Stimulated activated memory B cell treated with anti-CD40 and anti-IgM and Interleukin-4, amounts not matched to agents 10 μg/mL and 1 μg/mL and 100 μg/mL, for 72 hours (primary cell): ENCODE measurements at regions not wholly inside any gene's neighbourhood (a gene's known extent, or its start where the extent isn't known, plus 50 kb on each side); places are given as distances from the start of the nearest gene placed in this dataset.
"Not testable (repeated sequence)": the region's sequence is repeated elsewhere in the genome, so short reads cannot be mapped to it uniquely, and the experiment has no call there.

Experiments
- ATAC-seq: fragments of 150-1000 bp; cut with Tn5 transposase; 2 replicates; pipeline ENCODE4 v1.10.0; 2021
- H3K27ac Mint-ChIP-seq: one replicate; pipeline ENCODE4 v1.8.0; 2022; ENCODE audit warnings: mild to moderate bottlenecking, mixed read lengths
- H3K27me3 Mint-ChIP-seq: one replicate; pipeline ENCODE4 v1.8.0; 2022; ENCODE audit warnings: mixed read lengths
- H3K36me3 Mint-ChIP-seq: one replicate; pipeline ENCODE4 v1.8.0; 2022; ENCODE audit warnings: mixed read lengths
- H3K4me1 Mint-ChIP-seq: one replicate; pipeline ENCODE4 v1.8.0; 2022; ENCODE audit warnings: mixed read lengths
- H3K4me3 Mint-ChIP-seq: one replicate; pipeline ENCODE4 v1.8.0; 2022; ENCODE audit warnings: mild to moderate bottlenecking, moderate library complexity, mixed read lengths
- H3K9me3 Mint-ChIP-seq: one replicate; pipeline ENCODE4 v1.8.0; 2022; ENCODE audit warnings: mixed read lengths

- no peaks in the 10 kb centered on the region for H3K9me3 Mint-ChIP-seq
- no peaks in the 10 kb centered on the region for H3K27me3 Mint-ChIP-seq
- no peak for ATAC-seq
- H3K4me1 Mint-ChIP-seq: no peaks in the 10 kb centered on the region
- no peak overlapping the region for H3K4me3 Mint-ChIP-seq
- H3K36me3 Mint-ChIP-seq: peaks cover 7% of the 10 kb centered on the region
- no peak overlapping the region for H3K27ac Mint-ChIP-seq
These were observed 50.4 kb downstream of the KATNIP start for GRCh38 chr16:27600381-27600780.

DNA sequence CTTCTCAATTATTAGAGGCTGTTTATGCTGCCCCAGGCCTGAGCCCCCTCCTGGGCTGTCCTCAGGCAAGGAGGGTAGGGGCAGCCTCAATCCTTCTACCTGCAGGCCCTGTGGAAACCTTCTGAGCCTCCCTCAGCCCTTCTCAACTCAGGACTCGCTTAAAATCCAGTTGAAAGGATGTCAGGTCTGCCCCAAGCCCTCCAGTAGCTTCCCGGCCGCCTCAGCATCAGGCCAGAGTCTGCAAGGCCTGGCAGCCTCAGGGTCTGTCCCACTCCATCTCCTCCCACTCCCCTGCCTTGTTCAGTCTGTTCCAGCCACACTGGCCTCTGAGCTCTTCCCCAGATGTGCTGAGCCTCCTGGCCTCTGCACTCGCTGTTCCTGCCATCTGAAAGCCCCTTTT lies 52.2 kb downstream of the KATNIP start:
- H3K27ac Mint-ChIP-seq: no peak overlapping the region
- H3K4me1 Mint-ChIP-seq: no peaks in the 10 kb centered on the region
- no peak for ATAC-seq
- H3K9me3 Mint-ChIP-seq: no peaks in the 10 kb centered on the region
- H3K27me3 Mint-ChIP-seq: no peaks in the 10 kb centered on the region
- no peak overlapping the region for H3K4me3 Mint-ChIP-seq
- H3K36me3 Mint-ChIP-seq: peaks cover 15% of the 10 kb centered on the region

DNA sequence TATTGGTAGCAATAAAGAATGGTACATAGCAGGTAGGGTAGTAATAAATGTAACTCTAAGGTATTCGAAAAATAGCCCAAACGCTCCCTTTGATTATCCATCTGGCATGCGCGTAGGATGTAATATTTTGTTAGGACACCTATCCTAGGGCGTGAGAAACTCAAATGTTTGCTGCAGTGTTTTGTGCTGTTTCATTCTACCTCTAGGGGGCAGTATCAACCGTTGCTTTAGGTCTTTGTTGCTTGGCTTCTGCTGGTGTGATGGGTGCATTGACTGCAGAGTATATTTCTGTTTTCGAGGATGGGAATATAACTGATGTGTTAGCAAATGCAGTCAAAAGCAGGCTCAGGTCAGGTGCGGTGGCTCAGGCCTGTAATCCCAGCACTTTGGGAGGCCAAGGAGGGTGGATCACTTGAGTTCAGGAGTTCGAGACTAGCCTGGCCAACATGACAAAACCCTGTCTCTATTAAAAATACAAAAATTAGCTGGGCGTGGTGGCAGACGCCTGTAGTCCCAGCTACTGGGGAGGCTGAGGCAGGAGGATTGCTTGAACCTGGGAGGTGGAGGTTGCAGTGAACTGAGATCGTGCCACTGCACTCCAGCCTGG lies 55.7 kb downstream of the KATNIP start:
- not testable (repeated sequence) for ATAC-seq, H3K4me1 Mint-ChIP-seq, H3K27me3 Mint-ChIP-seq, H3K4me3 Mint-ChIP-seq, H3K27ac Mint-ChIP-seq, H3K9me3 Mint-ChIP-seq
- peaks cover 28% of the 10 kb centered on the region for H3K36me3 Mint-ChIP-seq

GRCh38 chr16:27611340-27611739 lies 61.4 kb downstream of the KATNIP start:
- Mint-ChIP-seq H3K4me1 (no peaks in the 10 kb centered on the region), H3K27me3 (no peaks in the 10 kb centered on the region), H3K36me3 (peaks cover 41% of the 10 kb centered on the region), H3K27ac (no peak overlapping the region), H3K4me3 (no peak overlapping the region), H3K9me3 (no peaks in the 10 kb centered on the region)
- ATAC-seq: no peak

DNA sequence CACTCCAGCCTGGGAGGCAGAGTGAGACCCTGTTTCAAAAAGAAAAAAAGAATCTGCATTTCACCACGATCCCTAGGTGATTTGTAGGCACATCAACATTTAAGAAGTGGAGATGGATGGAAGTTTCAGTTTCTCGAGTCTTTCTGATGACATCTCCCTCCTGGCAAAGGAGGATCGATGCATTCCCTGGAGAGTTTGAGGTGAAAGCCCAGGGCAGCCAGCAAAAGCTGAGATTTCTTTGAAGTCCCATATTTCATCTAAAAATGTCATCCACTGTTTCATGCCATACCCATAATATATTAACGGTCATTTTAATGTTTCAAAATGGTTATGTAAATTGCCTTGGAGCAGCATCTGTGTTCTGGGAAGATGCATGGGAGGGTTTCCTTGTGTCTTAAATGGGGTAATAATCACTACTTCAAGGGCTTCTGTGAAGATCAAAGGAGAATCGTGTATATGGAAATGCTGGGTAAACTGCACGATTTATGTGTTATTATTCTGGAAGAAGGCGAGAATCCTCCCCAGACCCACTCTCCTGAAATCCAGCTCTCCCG lies 63.4 kb downstream of the KATNIP start:
- H3K36me3 Mint-ChIP-seq: peaks cover 29% of the 10 kb centered on the region
- ATAC-seq: no peak
- no peak overlapping the region for H3K4me3 Mint-ChIP-seq
- H3K9me3 Mint-ChIP-seq: no peaks in the 10 kb centered on the region
- H3K4me1 Mint-ChIP-seq: no peaks in the 10 kb centered on the region
- no peaks in the 10 kb centered on the region for H3K27me3 Mint-ChIP-seq
- H3K27ac Mint-ChIP-seq: no peak overlapping the region

DNA sequence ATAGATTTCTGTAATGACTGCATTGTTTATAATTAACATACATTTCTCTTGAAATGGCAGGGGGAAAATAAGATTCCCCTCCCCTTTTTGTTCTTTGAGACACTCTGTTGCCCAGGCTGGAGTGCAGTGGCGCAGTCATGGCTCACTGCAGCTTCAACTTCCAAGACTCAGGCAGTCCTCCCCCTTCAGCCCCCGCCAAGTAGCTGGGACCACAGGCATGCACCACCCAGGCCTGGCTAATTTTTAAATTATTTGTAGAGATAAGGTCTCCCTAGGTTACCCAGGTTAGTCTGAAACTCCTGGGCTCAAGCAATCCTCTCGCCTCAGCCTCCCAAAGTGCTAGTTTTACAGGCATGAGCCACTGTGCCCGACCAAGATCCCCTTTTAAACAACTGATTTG lies 67.7 kb downstream of the KATNIP start:
- ATAC-seq: no peak
- no peak overlapping the region for H3K27ac Mint-ChIP-seq
- no peaks in the 10 kb centered on the region for H3K27me3 Mint-ChIP-seq
- peaks cover 7% of the 10 kb centered on the region for H3K4me1 Mint-ChIP-seq
- no peak overlapping the region for H3K4me3 Mint-ChIP-seq
- no peaks in the 10 kb centered on the region for H3K9me3 Mint-ChIP-seq
- peaks cover 44% of the 10 kb centered on the region for H3K36me3 Mint-ChIP-seq

DNA sequence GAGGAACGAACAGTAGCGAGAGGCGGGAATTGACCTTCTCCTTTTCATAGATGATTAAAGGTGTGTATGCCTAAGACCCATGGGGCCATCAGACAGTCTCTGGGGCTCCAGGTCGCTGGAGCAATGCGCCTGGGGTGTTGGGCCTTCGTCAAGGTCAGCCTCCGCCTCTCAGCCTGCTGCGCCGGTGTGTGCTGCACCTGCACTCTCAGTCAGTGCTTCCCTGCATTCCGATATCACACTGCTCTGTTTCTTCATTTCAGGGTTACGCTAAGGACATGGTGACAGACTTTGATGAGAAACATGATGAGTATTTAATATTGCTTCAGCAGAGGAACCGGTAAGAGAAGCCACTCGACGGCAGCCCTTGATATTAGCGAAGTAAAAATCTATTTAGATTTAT lies 68.2 kb downstream of the KATNIP start:
- Mint-ChIP-seq H3K4me3 (no peak overlapping the region), H3K36me3 (peaks cover 48% of the 10 kb centered on the region), H3K27me3 (no peaks in the 10 kb centered on the region), H3K27ac (no peak overlapping the region), H3K9me3 (no peaks in the 10 kb centered on the region), H3K4me1 (peaks cover 7% of the 10 kb centered on the region)
- no peak for ATAC-seq

DNA sequence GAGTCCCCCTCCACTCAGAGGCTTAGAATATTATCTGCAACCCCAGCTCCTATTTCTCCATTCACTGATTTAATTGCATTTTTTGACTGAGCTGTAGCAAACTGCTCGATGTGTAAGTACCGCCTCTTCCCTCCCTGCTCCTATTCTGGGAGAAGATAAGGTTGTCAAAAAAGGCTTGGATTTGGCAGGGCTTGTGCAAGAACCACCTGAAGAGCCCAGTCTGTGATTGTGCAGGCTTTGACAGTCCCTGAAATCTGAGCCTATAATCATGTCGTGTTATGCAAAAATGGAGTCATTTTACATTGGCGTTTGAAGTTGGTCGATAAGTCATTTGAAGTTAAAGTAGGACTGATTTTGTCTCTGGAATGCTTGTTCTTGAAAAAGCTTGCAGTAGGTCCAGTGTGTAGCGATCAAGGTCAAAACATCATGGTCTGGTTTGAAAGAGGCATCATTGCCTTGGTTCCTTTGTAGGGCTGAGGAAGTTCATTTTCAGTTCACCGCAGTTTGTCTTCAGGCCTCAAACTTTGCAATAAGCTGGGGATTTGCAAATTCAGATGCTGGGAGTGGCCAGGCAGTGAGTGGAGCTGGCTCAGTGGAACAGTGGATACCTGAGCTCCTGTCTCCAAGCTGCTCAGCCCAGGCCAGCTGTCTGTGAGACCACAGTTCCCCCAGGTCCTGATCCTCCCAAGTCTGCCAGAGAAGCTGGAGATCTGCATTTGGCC lies 68.8 kb downstream of the KATNIP start:
- H3K9me3 Mint-ChIP-seq: no peaks in the 10 kb centered on the region
- peaks cover 48% of the 10 kb centered on the region for H3K36me3 Mint-ChIP-seq
- no peak overlapping the region for H3K27ac Mint-ChIP-seq
- ATAC-seq: no peak
- H3K4me1 Mint-ChIP-seq: peaks cover 10% of the 10 kb centered on the region
- H3K4me3 Mint-ChIP-seq: no peak overlapping the region
- no peaks in the 10 kb centered on the region for H3K27me3 Mint-ChIP-seq

DNA sequence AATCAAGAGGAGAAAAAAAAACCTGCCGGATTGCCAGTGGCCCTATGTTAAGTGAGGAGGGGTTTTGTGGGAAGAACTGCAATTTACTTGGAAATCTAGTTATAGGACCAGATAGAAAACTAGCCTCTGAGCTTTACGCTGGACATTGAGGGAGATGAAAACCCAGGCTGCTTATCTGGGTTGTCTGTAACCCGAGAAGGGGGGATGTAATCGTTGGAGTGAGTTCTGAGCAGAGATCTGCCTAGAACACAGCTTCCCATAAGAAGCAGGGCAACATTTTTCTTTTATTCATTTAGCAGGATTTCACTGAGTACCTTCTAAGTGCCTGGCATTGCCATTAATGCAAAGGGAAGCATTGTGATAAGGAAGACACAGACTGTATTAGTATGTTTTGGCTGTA lies 70.6 kb downstream of the KATNIP start:
- no peaks in the 10 kb centered on the region for H3K9me3 Mint-ChIP-seq

DNA sequence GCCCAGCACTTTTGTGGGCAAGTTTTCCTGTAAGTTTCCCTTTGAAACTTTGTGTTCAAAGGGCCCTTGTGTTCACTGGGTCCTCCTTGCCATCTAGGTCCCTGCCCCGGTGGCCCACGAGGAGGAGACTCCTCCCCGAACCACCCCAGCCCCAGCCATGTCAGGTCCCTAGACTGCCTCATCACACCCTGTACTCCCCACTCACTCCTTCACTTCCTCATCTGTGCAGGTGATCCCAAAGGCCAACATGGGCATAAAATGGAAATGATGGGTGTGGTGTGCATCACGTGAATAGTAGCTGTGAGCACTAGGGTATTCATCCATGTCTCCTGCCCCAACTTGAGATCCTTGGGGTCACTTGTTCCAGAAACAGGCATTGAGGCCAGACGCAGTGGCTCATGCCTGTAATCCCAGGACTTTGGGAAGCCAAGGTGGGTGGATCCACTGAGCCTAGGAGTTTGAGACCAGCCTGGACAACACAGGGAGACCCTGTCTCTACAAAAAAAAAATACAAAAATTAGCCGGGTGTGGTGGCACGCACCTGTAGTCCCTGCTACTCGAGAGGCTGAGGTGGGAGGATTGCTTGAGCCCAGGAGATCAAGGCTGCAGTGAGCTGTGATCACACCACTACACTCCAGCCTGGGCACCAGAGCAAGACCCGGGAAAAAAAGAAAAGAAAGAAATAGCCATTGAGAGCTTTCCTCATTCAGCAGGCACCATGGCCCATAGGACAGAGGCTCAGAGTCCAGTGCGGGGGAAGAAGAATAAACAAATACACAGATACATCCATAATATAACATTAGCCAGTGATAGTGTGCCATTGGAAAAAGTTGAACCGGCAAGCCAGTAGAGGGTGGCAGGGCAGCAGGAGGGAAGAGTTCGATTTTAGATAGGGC lies 74.5 kb downstream of the KATNIP start:
- no peaks in the 10 kb centered on the region for H3K9me3 Mint-ChIP-seq
- no peak overlapping the region for H3K27ac Mint-ChIP-seq
- no peak overlapping the region for H3K4me3 Mint-ChIP-seq
- no peaks in the 10 kb centered on the region for H3K27me3 Mint-ChIP-seq
- H3K4me1 Mint-ChIP-seq: peaks cover 22% of the 10 kb centered on the region
- peaks cover 50% of the 10 kb centered on the region for H3K36me3 Mint-ChIP-seq
- ATAC-seq: no peak

More for the DNA sequence above, 70.6 kb downstream of the KATNIP start:
- no peak overlapping the region for H3K4me3 Mint-ChIP-seq
- peaks cover 18% of the 10 kb centered on the region for H3K4me1 Mint-ChIP-seq
- no peak overlapping the region for H3K27ac Mint-ChIP-seq
- no peaks in the 10 kb centered on the region for H3K27me3 Mint-ChIP-seq
- H3K36me3 Mint-ChIP-seq: peaks cover 44% of the 10 kb centered on the region
- no peak for ATAC-seq

DNA sequence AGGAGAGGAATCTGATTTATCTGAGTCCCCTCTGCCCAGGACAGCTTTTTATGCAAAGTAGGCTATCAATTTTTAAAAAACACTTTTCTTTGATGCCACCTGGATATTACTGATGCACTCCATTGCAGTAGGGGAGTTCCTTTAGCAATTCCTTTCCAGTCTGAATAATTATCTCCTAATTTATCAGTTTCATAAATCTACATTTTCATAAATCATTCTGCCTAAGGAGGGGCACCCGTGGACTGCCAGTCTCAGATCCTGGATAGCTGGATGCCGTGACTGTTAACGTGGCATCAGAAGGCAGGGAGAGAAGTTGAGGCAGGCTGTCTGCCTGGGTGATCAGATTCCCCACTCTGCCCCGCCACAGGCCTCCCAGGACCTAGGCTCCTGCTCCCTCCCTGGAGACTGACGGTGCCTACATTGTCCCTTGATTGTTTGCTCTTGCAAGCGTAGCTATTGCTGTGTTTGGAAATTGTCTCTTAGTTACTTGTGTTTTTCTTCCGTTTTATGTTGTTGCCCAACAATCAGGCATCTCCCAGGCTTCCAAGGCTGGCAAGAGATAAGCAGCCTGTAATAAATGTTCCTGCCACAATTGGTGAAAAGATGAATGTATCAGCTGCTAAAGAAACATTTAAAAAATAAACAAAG lies 75.2 kb downstream of the KATNIP start:
- Mint-ChIP-seq H3K36me3 (peaks cover 46% of the 10 kb centered on the region), H3K27ac (no peak overlapping the region), H3K4me3 (no peak overlapping the region), H3K27me3 (no peaks in the 10 kb centered on the region), H3K4me1 (peaks cover 22% of the 10 kb centered on the region), H3K9me3 (no peaks in the 10 kb centered on the region)
- ATAC-seq: no peak

DNA sequence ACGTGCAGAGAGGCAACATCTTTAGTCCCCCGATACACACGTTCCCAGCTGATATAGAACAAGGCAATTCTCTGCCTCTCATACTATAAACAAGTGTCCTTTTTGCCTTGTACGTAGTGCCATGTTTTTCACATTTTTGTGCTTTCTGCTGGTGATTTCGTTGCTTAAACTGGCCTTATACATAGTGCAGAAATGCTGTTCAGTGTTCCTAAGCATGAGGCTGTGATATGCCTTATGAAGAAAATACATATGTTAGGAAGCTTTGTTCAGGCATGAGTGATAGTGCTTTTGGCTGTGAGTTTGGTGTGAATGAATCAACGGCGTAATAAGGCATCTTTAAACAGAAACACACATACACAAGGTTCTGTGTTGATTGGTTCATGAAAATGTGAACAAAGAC lies 77.2 kb downstream of the KATNIP start:
- Mint-ChIP-seq H3K27ac (no peak overlapping the region), H3K27me3 (no peaks in the 10 kb centered on the region), H3K4me1 (peaks cover 18% of the 10 kb centered on the region), H3K9me3 (no peaks in the 10 kb centered on the region), H3K4me3 (no peak overlapping the region), H3K36me3 (peaks cover 40% of the 10 kb centered on the region)
- no peak for ATAC-seq

DNA sequence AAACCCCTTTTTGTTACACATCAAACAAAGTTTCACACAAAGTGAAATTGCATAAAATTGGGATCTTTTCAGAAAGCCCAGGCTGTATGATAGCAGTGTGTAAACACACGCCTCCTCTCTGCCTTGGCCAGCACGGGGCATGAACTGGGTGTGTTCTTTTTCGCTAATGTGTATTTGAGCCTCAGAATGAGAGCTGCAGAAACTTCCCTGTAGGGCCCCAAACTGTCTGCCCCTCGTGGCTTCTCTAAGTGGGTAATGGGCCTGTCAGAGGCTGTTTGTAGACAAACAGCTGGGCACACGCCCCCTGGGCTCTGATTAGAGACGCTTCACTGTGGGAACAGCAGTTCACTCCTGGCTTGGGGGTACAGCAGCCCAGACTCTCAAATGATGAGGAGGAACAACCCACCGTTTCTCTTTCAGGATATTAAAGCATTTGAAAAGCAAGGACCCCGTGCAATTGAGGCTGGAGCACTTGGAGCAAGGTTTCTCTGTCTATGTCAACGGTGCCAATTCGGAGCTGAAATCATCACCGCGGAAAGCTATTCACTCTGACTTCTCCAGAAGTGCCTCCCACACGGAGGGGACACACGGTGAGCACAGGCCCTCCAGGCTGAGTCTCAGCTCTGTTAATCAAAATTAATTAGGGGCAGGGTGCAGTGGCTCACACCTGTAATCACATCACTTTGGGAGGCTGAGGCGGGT lies 78.4 kb downstream of the KATNIP start:
- H3K4me1 Mint-ChIP-seq: peaks cover 15% of the 10 kb centered on the region
- H3K27ac Mint-ChIP-seq: no peak overlapping the region
- no peaks in the 10 kb centered on the region for H3K9me3 Mint-ChIP-seq
- H3K36me3 Mint-ChIP-seq: peaks cover 33% of the 10 kb centered on the region
- ATAC-seq: no peak
- H3K4me3 Mint-ChIP-seq: no peak overlapping the region
- no peaks in the 10 kb centered on the region for H3K27me3 Mint-ChIP-seq

DNA sequence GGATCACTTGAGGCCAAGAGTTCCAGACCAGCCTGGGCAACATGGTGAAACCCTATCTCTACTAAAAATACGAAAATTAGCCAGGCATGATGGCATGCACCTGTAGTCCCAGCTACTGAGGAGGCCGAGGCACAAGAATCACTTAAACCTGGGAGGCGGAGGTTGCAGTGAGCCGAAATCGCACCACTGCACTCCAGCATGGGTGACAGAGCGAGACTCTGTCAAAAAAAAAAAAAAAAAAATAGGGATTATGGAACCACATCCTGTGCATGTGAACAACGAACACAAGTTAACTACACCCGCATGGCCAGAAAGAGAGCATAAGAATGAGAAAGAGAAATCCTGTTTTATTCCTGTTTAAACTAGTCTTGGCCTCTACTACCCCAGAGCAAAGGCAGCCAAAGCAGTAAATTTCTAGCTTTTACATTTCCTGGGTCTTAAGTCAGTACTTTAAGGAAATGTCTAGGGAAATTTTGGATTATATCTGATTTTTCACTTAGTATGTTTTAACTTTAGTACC lies 79.1 kb downstream of the KATNIP start:
- not testable (repeated sequence) for H3K4me1 Mint-ChIP-seq, H3K4me3 Mint-ChIP-seq, ATAC-seq, H3K9me3 Mint-ChIP-seq, H3K27ac Mint-ChIP-seq, H3K27me3 Mint-ChIP-seq
- peaks cover 35% of the 10 kb centered on the region for H3K36me3 Mint-ChIP-seq
